NB4 (cell line): ENCODE measurements at regions not wholly inside any gene's neighbourhood (a gene's known extent, or its start where the extent isn't known, plus 50 kb on each side); places are given as distances from the start of the nearest gene placed in this dataset.

Experiments used
- POLR2A ChIP-seq: IDR thresholded peaks from 2 replicates; pipeline ENCODE4 v1.6.1; 2011; ENCODE audit warnings: mild to moderate bottlenecking; ENCODE audit not compliant: insufficient read length; ENCODE audit errors: extremely low read depth
- TF ChIP-seq, protein P1 (sequence below): IDR thresholded peaks from one replicate; pipeline ENCODE4 v1.5.1; 2012; ENCODE audit warnings: low read depth, low read length

DNA sequence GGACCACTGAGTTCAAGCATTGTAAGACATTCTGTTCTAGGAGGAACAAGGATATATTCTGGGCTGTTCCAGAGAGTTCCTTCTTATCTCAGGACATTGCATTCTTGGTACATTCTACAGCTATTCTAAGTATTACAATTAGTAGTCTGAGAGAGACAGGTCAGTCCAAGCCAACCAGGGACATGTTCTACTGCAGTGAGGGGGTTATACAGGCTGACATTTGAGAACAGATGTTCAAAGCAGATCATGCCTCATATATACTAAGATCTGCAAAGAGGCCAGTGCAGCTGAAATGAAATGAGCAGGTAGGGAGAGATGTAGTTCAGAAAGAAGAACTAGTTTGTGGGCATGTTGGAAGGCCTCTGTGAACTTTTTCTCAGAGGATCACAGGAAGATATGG is 142.0 kb downstream of the CENPC start:
- TF ChIP-seq, protein P1, sequence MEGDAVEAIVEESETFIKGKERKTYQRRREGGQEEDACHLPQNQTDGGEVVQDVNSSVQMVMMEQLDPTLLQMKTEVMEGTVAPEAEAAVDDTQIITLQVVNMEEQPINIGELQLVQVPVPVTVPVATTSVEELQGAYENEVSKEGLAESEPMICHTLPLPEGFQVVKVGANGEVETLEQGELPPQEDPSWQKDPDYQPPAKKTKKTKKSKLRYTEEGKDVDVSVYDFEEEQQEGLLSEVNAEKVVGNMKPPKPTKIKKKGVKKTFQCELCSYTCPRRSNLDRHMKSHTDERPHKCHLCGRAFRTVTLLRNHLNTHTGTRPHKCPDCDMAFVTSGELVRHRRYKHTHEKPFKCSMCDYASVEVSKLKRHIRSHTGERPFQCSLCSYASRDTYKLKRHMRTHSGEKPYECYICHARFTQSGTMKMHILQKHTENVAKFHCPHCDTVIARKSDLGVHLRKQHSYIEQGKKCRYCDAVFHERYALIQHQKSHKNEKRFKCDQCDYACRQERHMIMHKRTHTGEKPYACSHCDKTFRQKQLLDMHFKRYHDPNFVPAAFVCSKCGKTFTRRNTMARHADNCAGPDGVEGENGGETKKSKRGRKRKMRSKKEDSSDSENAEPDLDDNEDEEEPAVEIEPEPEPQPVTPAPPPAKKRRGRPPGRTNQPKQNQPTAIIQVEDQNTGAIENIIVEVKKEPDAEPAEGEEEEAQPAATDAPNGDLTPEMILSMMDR, result no peak
- TF ChIP-seq POLR2A, result no peak
